ENCODE measurements at regions not wholly inside any gene's neighbourhood (a gene's known extent, or its start where the extent isn't known, plus 50 kb on each side); places are given as distances from the start of the nearest gene placed in this dataset.
"Not testable (repeated sequence)": the region's sequence is repeated elsewhere in the genome, so short reads cannot be mapped to it uniquely, and the experiment has no call there.

DNA sequence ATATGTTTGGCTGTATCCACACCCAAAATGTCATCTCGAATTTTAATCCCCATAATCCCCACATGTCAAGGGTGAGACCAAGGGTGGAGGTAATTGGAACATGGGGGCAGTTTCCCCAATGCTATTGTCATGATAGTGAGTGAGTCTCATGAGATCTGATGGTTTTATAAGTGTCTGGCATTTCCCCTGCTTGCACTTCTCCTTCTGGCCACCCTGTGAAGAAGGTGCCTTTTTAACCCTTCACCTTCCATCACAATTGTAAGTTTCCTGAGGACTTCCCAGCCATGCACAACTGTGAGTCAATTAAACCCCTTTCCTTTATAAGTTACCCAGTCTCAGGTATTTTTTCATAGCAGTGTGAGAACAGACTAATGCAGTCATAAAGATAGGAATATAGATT lies 216.7 kb upstream of the SSTR1 start:
- no peak for DNase-seq (ENCODE audit: low read depth)

DNA sequence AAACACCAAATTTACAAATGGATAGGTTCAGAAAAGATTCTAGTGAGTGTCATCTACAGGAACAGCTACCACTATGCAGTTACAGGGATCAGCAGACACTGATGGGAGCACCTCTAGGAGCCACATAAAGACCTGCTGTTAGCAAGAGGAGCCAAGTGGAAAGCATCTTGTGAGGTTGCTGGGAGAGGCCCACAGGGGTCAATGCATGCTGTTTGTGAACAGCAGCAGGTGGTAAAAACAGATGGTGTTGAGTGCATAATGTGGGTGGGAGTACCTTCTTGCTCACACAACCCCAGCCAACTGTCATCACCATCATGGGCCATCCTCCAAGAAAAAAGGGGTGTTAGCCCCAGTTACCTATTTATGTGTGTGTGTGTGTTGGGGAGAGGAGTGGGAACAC lies 215.2 kb upstream of the SSTR1 start:
- no peak for DNase-seq (ENCODE audit: low read depth)

DNA sequence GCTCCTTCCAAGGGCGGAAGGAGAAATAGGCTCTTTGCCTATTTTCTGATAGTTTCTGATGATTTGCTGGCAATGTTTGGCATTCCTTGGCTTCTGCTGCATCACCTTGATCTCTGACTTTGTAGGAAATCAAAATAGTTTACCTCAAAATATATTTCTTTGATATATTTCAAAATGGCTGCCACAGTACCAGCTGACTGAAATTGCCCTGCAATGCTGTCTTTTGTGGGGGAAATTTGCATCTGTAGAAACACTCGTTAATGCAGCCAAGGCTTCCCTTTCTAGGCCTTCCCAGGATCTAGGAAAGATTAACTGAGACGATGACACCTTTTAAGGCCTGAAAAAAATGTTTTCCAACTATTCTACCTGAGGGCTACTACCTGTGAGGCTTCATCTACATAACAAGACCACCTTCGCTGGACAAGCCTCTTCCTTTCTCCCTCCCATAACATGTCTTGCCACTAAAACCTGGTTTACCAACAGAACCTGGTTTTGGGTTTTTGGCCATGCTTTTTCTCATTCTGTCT lies 212.8 kb upstream of the SSTR1 start:
- DNase-seq (ENCODE audit: low read depth), result no peak

DNA sequence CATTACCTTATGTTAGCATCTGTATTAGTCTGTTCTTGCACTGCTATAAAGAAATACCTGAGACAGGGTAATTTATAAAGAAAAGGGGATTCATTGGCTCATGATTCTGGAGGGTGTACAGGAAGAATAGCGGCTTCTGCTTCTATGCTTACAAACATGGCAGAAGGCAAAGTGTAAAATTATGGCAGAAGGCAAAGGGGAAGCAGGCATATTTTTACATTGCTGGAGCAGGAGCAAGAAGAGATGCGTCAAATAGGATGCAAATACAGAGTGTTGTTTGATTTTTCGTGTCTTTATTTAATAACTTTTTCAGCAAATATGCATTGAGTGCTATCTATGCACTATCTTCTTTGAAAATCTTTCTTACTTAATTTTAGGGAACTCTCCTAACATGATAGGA lies 210.7 kb upstream of the SSTR1 start:
- DNase-seq (ENCODE audit: low read depth), result no peak

DNA sequence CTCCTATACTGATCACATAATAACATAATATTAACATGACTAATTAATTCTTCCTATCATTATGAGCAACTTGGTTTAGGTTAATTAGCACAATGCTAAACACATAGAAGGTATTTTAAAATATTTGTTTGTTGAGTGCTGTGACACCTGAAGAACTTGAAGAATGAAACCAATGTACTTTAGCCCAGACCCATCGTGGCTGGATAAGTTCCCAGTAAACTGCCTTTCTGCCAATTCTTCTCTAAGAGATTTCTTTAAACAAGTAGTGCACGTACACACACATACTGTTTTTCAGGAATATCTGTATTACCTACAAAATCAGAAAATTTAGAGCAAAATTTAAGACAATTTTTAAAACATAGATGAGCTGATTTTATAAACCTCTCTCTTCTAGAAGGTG lies 207.4 kb upstream of the SSTR1 start:
- no peak for DNase-seq (ENCODE audit: low read depth)

DNA sequence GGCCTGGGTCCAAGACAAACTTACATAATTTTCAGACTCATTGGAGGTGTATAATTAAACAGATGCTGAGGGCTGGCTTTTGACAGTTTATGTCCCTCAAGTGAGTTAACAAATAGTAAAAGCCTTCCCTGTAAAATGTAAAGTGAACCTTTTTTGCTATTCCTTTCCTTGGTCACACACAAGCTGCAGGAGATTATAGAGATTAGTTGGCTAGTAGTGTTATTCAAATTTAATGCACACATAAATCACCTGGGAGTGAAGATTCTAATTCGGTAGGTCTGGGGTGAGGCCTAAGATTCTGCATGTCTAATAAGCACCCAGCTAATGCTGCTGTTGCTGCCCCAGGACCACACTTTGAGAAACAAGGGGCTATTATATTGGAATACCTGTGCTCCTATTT lies 206.2 kb upstream of the SSTR1 start:
- no peak for DNase-seq (ENCODE audit: low read depth)

DNA sequence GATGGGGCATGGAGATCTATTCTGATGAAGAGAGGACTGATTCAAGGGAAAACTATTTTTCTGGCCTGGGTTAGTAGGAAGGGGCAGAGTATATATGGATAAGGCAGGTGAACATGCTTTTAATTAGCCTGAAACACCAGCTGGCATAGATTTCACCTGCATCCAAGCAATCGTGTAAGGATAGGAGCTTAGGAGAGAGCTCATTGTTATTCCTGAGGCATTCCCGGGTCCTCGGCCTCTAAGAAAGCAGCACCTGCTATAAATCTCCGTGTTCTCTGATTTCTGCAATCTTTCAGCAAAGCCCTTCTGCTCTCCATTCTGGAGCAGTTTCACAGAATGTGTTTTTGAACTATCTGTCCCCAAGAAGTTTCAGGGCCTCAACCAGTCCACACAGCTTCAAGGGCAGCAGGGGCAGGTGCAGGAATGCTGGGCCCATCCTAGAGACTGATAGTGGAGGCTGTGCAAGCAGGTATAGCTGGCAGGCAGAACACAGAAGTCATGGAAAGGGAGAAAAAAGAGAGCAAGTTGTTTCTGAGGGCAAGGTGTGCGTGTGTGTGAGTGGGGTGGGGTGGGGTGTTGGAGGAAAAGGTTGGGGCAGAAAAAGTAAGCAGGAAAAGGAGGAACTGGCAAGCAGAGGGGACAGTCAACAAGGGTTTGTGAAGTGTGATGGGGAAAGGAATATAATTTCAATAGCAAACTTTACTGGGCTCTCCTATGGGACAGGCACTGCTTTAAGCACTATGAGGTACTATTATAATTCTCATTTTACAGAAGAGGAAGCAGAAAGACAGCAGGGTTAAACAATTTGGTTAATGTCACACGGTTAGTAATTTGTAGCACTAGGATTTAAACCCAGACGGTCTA lies 203.7 kb upstream of the SSTR1 start:
- no peak for DNase-seq (ENCODE audit: low read depth)

DNA sequence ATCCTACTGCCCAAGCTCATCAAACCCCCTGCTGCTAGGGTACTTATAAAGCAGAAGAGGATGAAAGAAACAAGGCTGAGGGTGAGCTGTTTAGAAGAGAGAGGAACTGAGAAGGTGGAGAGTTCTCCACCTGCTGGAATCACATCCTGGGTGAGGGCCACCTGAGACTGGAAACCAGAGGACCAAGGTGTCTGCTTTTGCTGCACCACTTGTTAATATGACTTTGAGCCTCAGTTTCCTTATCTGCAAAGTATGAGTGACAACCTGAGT lies 203.2 kb upstream of the SSTR1 start:
- no peak for DNase-seq (ENCODE audit: low read depth)

DNA sequence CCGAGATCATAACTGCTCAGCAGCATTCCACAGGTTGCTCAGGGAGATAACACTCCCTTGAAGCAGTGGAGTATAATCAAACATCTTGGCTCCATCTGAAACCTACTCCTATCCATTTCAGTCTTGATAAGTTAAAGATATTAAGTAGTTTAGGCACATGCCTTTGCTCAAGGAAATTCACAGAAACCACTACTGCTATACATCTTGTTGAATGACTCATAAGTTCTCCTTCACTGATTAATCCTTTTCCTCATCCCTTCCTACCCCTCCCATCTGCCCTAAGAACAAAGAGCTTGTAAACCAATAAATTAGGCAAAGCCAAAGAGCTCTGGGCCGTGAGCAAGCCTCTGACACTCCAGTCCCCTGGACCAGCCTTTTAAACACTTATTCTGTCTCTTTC lies 196.5 kb upstream of the SSTR1 start:
- not testable (repeated sequence) for DNase-seq (ENCODE audit: low read depth)

DNA sequence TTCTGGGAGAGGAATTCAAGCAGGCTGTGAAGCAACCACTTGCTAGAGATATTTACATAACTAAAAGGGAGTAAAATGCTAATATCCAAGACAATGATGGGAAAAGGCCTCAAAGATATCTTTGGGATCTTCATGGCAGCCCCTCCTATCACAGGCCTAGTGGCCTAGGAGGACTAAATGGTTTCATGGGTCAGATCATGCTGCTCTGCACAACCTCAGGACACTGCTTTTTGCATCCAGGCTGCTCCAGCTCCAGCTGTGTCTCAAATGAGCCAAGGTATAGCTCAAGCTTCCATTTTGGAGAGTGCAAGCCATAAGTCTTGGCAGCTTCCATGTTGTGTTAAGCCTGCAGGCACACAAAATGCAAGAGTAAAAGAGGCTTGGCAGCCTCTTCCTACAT lies 195.6 kb upstream of the SSTR1 start:
- no peak for DNase-seq (ENCODE audit: low read depth)

DNA sequence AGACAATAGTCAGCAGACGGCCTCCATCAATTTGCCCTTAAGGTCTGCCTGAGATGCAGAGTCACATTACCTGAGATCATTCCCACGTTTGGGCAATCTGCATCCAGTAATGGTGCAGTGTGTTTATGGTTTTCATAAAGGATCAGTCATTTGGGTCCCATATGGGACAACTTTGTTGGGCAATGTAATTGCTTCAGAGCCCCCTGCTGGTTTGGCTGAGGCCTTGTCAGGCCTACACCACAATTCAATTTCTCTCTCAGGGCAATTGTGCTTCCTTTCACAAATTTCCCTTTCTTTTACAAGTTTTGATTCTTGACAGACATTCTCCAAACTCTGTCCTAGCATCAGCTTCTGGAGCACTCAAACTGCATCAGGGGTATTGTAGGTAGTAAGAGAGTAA lies 191.2 kb upstream of the SSTR1 start:
- no peak for DNase-seq (ENCODE audit: low read depth)

DNA sequence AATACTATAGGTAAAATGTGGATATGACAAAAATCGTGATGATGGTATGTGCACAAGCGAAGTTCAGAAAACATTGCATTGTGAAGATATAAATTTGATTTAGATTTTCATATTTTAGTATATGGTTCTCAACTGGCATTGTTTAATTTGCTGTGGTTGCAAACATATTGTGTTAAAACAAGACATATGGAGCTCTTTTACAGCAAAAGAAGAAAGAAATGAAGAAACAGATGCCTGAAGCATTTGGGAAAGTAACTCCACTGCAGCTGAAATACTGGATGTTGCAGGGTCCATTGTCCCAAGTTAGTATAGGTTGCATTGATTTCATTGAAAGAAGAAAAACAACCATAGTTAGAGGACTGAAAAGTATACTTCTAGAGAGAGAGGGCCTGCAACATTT lies 185.8 kb upstream of the SSTR1 start:
- DNase-seq (ENCODE audit: low read depth), result no peak

DNA sequence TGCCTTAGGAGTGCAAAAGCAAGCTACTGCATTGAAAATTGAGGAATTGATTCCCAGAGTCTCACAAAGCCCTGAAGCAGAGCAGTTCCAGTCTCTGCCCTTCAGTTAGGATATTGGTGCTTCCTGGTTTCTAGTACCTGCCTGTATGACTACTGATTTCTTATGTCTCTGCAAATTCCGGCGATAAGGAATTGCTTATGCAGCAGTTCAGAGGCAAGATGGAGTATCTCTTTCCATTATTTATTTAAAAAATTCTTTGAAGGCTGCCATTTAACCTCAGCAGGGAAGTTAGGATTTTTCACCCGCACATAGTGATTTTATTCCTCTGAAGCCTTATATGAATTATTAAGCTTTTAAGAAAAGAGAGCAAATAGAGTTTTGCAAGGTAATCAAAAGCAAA lies 184.9 kb upstream of the SSTR1 start:
- DNase-seq (ENCODE audit: low read depth), result no peak

DNA sequence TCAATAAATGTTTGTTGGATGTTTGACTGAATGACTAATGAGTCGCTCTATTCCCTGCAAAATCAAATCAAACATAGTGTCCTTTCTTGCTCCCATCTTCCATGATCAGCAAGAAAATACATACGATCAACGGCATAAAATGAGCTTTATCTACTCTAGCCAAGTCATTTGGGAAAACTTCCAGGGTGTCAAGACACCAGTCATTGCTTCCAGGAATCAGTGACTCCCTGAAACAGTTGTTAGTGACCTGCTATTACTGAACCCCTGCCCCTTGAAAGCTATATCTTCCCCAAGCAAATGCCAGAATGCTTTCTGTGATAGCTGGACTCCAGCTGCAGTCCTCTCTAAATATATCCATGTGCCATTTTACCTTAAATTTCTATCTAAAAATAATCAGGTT lies 169.5 kb upstream of the SSTR1 start:
- no peak for DNase-seq (ENCODE audit: low read depth)

DNA sequence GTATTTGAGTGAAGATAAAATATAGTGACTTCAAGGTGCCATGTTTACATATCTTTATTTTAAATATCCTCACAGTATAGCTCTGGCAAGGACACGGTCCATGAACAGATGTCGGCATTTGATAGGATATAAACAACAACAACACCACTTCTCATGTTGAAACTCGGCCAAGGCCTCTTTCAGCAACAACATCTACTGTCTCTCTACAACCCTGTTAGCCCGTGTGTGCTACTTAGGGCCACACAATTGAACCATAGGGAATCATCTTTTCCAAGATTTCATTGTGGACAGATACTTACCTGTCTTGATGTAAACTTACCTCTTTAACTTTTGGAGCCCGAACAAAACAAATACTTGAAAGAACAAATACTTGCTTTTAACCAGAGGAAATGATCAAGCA lies 168.7 kb upstream of the SSTR1 start:
- DNase-seq (ENCODE audit: low read depth), result no peak

DNA sequence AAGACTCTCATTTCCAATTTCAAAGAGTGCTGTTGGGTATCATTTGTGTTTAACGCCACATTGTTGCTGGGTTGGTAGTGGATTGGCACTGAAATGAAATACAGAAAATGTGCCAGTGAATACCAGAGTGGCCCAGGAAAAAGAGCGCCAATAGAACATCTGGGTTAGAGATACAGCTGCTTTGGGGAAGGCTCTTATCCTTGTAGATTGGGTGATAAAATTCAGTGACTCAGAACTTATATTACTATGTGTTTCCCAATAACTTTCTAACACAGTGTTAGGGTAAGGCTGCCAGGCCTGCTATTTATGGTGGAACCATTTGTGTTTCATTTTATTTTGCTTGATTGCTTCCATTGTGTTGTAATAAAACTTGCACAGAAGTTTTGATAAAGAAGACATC lies 168.2 kb upstream of the SSTR1 start:
- no peak for DNase-seq (ENCODE audit: low read depth)

DNA sequence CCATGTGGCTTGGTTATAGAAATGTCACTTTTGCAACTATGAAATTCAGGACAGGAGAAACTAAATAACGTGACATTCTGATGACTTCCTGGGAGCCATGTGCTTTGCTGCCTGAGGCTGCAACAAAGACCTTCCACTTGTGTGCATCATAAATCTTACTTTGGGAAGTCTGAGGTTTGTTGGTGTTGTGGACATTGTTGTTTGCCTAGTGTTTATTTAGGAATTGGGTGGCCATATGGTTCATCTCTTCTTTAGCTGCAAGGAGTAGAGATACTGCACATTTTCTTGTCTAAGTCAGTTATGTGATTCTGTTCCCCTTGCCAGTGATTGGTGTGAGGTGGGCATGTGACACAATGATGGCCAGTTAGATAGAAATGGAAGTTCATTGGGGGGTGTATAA lies 167.3 kb upstream of the SSTR1 start:
- no peak for DNase-seq (ENCODE audit: low read depth)

DNA sequence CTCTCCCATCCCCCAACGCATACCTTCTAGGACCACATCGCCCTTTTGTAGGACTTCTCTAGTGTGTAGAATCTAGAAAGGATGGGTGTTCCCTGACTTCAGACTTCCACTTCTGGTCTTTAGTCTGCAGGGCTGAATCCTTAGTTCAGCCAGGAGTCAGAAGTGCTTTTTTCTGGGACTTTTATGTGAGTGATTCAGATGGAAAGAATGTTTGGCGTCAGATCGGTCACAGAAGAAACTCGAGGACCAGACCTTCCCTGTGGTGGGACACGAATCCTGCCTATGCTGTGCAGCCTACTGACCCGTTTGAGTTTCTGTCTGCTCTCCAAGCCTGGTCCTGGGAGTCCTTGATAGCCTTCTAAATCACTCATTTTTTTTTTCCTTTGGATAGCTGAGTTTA lies 165.4 kb upstream of the SSTR1 start:
- peak; percentile 75 for DNase-seq (ENCODE audit: low read depth)

DNA sequence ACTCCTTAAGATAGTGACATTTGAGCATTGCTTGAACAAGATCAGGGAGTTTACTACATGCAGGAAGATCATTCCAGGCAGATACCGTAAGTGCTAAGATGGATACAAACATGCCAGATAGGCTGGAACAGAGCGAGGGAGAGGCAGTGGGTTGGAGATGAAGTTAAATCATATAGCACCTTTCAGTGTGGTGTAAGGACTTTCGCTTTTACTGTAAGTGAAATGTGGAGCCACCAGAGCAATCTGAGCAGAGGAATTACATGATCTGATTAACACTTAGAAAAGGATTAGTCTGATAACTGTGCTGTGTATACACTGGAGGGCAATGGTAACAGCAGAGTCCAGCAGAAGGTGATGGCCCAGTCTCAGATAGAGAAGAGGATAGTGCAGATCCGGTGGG lies 163.0 kb upstream of the SSTR1 start:
- DNase-seq (ENCODE audit: low read depth), result no peak

DNA sequence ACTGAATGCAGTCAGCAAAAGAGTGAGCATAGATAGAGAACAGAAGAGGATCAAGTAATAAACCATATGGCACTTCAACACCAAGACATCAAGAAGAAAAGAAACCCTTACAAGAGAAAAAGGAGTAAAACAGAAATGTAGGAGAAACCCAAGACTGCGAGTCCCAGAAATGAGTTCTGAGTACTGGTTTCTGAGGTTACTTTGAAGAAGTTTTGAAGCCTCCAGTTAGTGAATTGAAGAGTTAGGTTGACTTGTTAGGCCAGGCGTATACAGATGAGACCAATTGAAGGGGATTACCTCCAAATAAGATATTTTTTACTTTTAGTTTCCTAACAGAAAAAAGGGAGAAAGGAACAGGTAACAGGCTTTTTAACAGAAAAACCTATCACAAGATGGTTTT lies 162.2 kb upstream of the SSTR1 start:
- no peak for DNase-seq (ENCODE audit: low read depth)

DNA sequence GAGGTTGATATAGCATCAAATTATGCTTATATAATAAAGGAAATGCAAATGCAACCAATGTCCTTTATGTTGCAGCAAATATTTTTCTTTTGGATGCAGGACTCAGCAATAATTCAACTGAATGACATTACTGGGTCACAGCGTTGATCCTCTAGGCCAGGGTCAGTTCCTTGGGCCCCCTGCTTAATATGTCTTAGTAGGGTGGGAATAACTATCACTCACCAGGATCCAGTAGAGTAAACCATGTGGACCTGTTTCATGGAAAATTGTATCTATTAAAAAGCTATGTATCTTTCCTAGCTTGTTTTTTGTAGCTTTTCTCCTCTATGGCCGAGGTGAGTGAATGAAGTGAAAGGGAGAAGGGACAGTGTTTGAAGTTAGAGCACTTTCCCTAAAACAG lies 161.5 kb upstream of the SSTR1 start:
- DNase-seq (ENCODE audit: low read depth), result no peak

DNA sequence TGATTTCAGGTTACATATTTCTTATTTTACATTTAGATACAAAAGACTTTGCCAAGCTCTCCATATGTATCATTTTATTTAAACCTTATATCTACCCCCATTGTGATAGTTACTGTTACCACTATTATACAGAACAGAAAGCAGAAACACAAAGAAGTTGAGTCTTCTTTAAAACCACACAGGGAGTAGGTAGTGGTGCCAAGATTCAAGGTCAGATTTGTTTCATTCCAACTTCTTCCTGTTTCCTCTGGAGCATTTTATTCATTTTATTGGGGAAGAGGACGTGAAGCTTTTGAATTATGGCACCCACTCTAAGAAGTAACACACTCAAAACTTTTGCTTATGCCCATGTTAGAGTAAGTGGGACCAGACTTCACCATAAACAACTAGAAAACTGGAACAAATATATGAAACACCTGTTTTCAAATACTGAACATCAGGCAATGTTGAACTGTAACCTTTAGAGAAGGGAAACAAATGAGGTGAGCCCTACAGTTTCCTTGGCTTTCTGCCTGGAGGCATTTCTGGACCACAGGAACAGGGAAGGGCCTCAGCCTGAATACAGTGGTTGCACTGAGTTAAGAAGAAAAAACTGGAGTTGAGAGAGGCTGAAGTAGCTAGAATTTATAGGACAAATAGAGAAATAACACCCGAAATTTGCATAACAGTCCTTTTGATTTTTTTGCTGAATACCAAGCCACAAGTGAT lies 160.4 kb upstream of the SSTR1 start:
- no peak for DNase-seq (ENCODE audit: low read depth)

DNA sequence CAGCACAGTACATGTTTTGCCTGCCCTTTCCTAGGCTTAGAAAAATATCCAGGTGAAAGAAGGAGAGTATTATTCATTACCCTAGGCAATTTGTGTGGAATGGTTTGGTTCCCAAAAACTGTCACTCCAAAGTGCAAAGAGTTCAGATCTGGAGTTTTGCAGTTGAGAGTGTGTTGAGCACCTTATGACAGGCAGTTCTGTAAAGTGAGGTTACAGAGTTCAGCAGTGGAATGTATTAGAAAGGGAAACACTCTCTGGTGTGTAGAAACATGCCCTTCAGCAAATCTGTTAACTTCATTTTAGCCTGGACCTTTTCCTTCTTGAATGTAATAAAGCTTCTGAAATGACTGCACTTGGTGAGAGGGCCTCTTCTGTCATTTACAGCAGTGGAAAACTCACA lies 154.0 kb upstream of the SSTR1 start:
- no peak for DNase-seq (ENCODE audit: low read depth)

DNA sequence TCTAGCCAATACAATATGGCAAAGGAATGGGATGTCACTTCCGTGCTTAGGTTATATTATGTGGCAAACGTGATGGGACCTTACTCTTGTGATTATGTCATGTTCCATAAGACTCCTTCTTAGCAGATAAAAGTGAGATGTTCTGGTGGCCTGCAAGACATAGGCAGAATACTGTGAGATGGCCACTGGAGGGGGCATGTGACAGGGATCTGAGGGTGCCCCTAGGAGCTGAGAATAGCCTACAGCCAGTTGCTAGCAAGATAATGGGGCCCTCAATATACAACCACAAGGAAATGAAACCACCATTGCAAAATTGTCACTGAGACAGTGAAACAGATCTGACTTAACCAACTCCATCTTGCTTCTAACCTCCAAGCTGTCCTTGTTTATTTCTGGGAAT lies 151.4 kb upstream of the SSTR1 start:
- no peak for DNase-seq (ENCODE audit: low read depth)

Measured in HS-27A (cell line).